ENCODE measurements at regions not wholly inside any gene's neighbourhood (a gene's known extent, or its start where the extent isn't known, plus 50 kb on each side); places are given as distances from the start of the nearest gene placed in this dataset.
A peak's percentile ranks its signal among the peaks of the same experiment; 100 is the strongest.

- TF ChIP-seq PRDM2 (tag by site-specific recombination; IDR thresholded peaks at IDR 0.05; ENCODE audit: borderline replicate concordance): no peak
- no peak for TF ChIP-seq ZNF792 (tag by site-specific recombination; IDR thresholded peaks at IDR 0.05)
These were observed 122.3 kb downstream of the TM2D1 start (continued) for GRCh38 chr1:61602663-61603062.

- H3K4me3 ChIP-seq (ENCODE audit: low read depth, low read length): no peak overlapping the region
- H3K27ac ChIP-seq (ENCODE audit: extremely low read depth, low read depth, low read length): no peak overlapping the region
- ChIA-PET POLR2A (no interaction called here), CTCF (interaction anchor here (0.7 to 0.9 kb wide), 2 partner anchors 9 to 1719 kb away, joined by 3 to 5 read pairs; no protein-coding TSS in a partner anchor)
- no peaks in the 10 kb centered on the region for H3K36me3 ChIP-seq (ENCODE audit: control insufficient read depth in 2 of 2, insufficient read depth in 1 of 2, low read length in 2 of 2)
- H3K4me1 ChIP-seq (ENCODE audit: control insufficient read depth, insufficient read depth, low read length): no peaks in the 10 kb centered on the region
- no peaks in the 10 kb centered on the region for H3K9me3 ChIP-seq (ENCODE audit: control insufficient read depth, insufficient read depth, low read depth, low read length)
- TF ChIP-seq ZNF791 (tag by site-specific recombination; IDR thresholded peaks at IDR 0.05) (no peak), ZNF175 (tag by site-specific recombination; IDR thresholded peaks at IDR 0.05) (no peak), ZFP37 (tag by site-specific recombination; IDR thresholded peaks at IDR 0.05) (no peak), PBX3 (CRISPR knock-in tag; IDR thresholded peaks at IDR 0.05) (no peak), CTCF (tag by site-specific recombination; IDR thresholded peaks at IDR 0.05) (no peak), ZNF830 (tag by site-specific recombination; IDR thresholded peaks at IDR 0.05; ENCODE audit: low read depth) (no peak), SETDB1 (IDR thresholded peaks at IDR 0.05; ENCODE audit: insufficient read length, low read length) (peak; percentile 90), ZNF362 (tag by site-specific recombination; IDR thresholded peaks at IDR 0.05) (no peak)
These were observed 127.3 kb downstream of the TM2D1 start for GRCh38 chr1:61597601-61598000.

GRCh38 chr1:61593331-61593730 lies 131.6 kb downstream of the TM2D1 start:
- POLR2A ChIA-PET: no interaction called here
- CTCF ChIA-PET: interaction anchor here (0.6 to 0.7 kb wide), 2 partner anchors 224 to 235 kb away, joined by 3 read pairs; no protein-coding TSS in a partner anchor
- TF ChIP-seq ZNF621 (tag by site-specific recombination; IDR thresholded peaks at IDR 0.05) (no peak), ZSCAN23 (tag by site-specific recombination; IDR thresholded peaks at IDR 0.05) (no peak), ZNF148 (tag by site-specific recombination; IDR thresholded peaks at IDR 0.05; ENCODE audit: borderline replicate concordance) (no peak), ZNF37A (tag by site-specific recombination; IDR thresholded peaks at IDR 0.05) (no peak), ZNF280C (tag by site-specific recombination; IDR thresholded peaks at IDR 0.05) (no peak), ZNF248 (tag by site-specific recombination; IDR thresholded peaks at IDR 0.05) (no peak)

More at GRCh38 chr1:61593331-61593730, 131.6 kb downstream of the TM2D1 start:
- Histone ChIP-seq H3K9me3 (ENCODE audit: control insufficient read depth, insufficient read depth, low read depth, low read length) (no peaks in the 10 kb centered on the region), H3K4me3 (ENCODE audit: low read depth, low read length) (no peak overlapping the region), H3K4me1 (ENCODE audit: control insufficient read depth, insufficient read depth, low read length) (no peaks in the 10 kb centered on the region), H3K36me3 (ENCODE audit: control insufficient read depth in 2 of 2, insufficient read depth in 1 of 2, low read length in 2 of 2) (no peaks in the 10 kb centered on the region), H3K27ac (ENCODE audit: extremely low read depth, low read depth, low read length) (no peak overlapping the region)

Measured in HEK293 (cell line).